ENCODE measurements at regions not wholly inside any gene's neighbourhood (a gene's known extent, or its start where the extent isn't known, plus 50 kb on each side); places are given as distances from the start of the nearest gene placed in this dataset.
"Not testable (repeated sequence)": the region's sequence is repeated elsewhere in the genome, so short reads cannot be mapped to it uniquely, and the experiment has no call there.

- DNase-seq (ENCODE audit: low read depth in 2 of 2): no peak
Measured at GRCh38 chr15:96470681-96471310, 140.3 kb downstream of the NR2F2 start.

- no peak for DNase-seq (ENCODE audit: low read depth in 2 of 2)
Measured at GRCh38 chr15:96472681-96473080, 142.2 kb downstream of the NR2F2 start.

GRCh38 chr15:96473556-96473955 is 143.1 kb downstream of the NR2F2 start:
- no peak for DNase-seq (ENCODE audit: low read depth in 2 of 2)

- no peak for DNase-seq (ENCODE audit: low read depth in 2 of 2)
Measured at GRCh38 chr15:96474231-96474664, 143.7 kb downstream of the NR2F2 start.

GRCh38 chr15:96477227-96477626 is 146.7 kb downstream of the NR2F2 start:
- DNase-seq (ENCODE audit: low read depth in 2 of 2): no peak

- not testable (repeated sequence) for DNase-seq (ENCODE audit: low read depth in 2 of 2)
Measured at GRCh38 chr15:96484412-96484811, 153.9 kb downstream of the NR2F2 start.

GRCh38 chr15:96484830-96485229 is 154.3 kb downstream of the NR2F2 start:
- DNase-seq (ENCODE audit: low read depth in 2 of 2): no peak

- no peak for DNase-seq (ENCODE audit: low read depth in 2 of 2)
Measured at GRCh38 chr15:96487245-96487644, 156.7 kb downstream of the NR2F2 start.

GRCh38 chr15:96491066-96491699 is 160.7 kb downstream of the NR2F2 start:
- not testable (repeated sequence) for DNase-seq (ENCODE audit: low read depth in 2 of 2)

GRCh38 chr15:96491700-96492644 is 161.5 kb downstream of the NR2F2 start:
- not testable (repeated sequence) for DNase-seq (ENCODE audit: low read depth in 2 of 2)

GRCh38 chr15:96494505-96494904 is 164.0 kb downstream of the NR2F2 start:
- DNase-seq (ENCODE audit: low read depth in 2 of 2): no peak

- DNase-seq (ENCODE audit: low read depth in 2 of 2): no peak
Measured at GRCh38 chr15:96495386-96495785, 164.9 kb downstream of the NR2F2 start.

- no peak for DNase-seq (ENCODE audit: low read depth in 2 of 2)
Measured at GRCh38 chr15:96497951-96498350, 167.5 kb downstream of the NR2F2 start.

GRCh38 chr15:96500508-96500907 is 170.0 kb downstream of the NR2F2 start:
- DNase-seq (ENCODE audit: low read depth in 2 of 2): no peak

- DNase-seq (ENCODE audit: low read depth in 2 of 2): no peak
Measured at GRCh38 chr15:96501362-96501761, 170.9 kb downstream of the NR2F2 start.

- no peak for DNase-seq (ENCODE audit: low read depth in 2 of 2)
Measured at GRCh38 chr15:96502196-96502595, 171.7 kb downstream of the NR2F2 start.

- DNase-seq (ENCODE audit: low read depth in 2 of 2): no peak
Measured at GRCh38 chr15:96503276-96503675, 172.8 kb downstream of the NR2F2 start.

GRCh38 chr15:96504371-96504770 is 173.9 kb downstream of the NR2F2 start:
- DNase-seq (ENCODE audit: low read depth in 2 of 2): no peak

GRCh38 chr15:96505014-96505413 is 174.5 kb downstream of the NR2F2 start:
- no peak for DNase-seq (ENCODE audit: low read depth in 2 of 2)

- no peak for DNase-seq (ENCODE audit: low read depth in 2 of 2)
Measured at GRCh38 chr15:96514607-96515285, 184.2 kb downstream of the NR2F2 start.

- DNase-seq (ENCODE audit: low read depth in 2 of 2): no peak
Measured at GRCh38 chr15:96515371-96515770, 184.9 kb downstream of the NR2F2 start.

- no peak for DNase-seq (ENCODE audit: low read depth in 2 of 2)
Measured at GRCh38 chr15:96521386-96521785, 190.9 kb downstream of the NR2F2 start.

Measured in activated CD8-positive, alpha-beta memory T cell treated with anti-CD3 and anti-CD28 coated beads for 4 hours (primary cell).